NCI-H526 (cell line): ENCODE measurements at regions not wholly inside any gene's neighbourhood (a gene's known extent, or its start where the extent isn't known, plus 50 kb on each side); places are given as distances from the start of the nearest gene placed in this dataset.

Experiments used
- DNase-seq, 2 experiments: peaks; one replicate each; lab custom pipeline; 2025; lab: John Stamatoyannopoulos, UW

- no peak for DNase-seq
Measured at GRCh38 chr13:74871369-74872070, 610.4 kb downstream of the TBC1D4 start.

GRCh38 chr13:74870865-74871264 is 611.1 kb downstream of the TBC1D4 start:
- no peak for DNase-seq

GRCh38 chr13:74869846-74870245 is 612.1 kb downstream of the TBC1D4 start:
- DNase-seq: no peak

GRCh38 chr13:74868049-74868448 is 613.9 kb downstream of the TBC1D4 start:
- DNase-seq: no peak

GRCh38 chr13:74867460-74867859 is 614.5 kb downstream of the TBC1D4 start:
- no peak for DNase-seq

GRCh38 chr13:74866101-74866500 is 615.9 kb downstream of the TBC1D4 start:
- no peak for DNase-seq

- no peak for DNase-seq
Measured at GRCh38 chr13:74865656-74866055, 616.3 kb downstream of the TBC1D4 start.

DNA sequence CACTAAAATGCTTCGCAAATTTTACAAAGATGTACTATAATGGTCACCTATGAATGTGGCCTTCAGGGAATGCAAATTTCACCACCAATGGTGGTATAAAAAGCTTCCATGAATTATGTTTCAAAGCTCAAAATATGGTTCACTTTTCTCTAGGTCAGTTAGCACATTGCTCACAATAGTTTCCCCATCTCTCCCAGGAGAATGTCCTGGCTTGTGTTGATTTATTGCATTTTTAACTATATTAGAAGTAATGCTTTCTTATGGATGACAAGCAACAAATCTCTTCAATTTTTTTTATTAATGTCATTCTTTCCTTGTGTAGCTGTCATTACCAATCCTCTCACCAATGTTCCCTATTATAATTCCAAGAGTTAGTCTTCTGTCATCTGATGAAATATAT is 621.2 kb downstream of the TBC1D4 start:
- no peak for DNase-seq

- DNase-seq: no peak
Measured at GRCh38 chr13:74850893-74851292, 631.1 kb downstream of the TBC1D4 start.

DNA sequence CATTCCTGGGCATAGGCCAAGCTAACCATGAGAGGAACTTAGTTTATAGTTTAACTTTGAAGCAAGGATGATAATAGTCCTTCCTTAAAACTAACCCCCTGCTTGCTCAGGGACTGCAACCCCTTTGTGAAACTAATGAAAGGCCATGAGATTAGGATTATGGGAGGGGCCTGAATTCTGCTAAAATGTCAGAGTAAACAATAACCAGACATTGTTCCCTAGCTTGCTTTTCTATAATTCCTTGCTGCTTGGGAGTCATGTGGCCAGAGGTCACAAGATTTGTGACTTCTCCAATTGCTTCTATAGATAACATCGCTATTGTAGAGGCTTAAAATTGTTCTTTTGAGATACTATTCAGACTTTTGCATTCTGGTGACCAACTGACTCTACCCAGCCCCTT is 634.0 kb downstream of the TBC1D4 start:
- DNase-seq: no peak

GRCh38 chr13:74845806-74846205 is 636.2 kb downstream of the TBC1D4 start:
- DNase-seq: no peak

- no peak for DNase-seq
Measured at GRCh38 chr13:74841651-74842050, 640.3 kb downstream of the TBC1D4 start.

DNA sequence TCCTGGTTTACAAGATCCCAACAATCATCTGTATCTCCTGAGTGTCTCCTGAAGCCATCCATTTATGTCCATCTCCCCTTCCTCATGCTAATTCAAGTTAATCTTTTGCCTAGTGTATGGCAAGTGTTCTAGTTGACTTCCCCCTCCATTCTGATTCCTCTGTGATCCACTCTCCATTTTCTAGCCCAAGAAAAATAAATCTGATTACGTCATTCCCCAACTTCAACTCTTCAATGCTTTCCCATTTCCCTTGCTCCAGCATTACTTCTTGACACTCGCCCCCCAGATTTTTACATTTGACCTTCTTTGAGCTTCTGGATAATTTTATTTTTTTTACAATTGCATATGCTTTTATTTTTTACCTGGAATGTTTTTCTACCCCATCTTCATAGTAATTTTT is 640.8 kb downstream of the TBC1D4 start:
- DNase-seq: no peak

- no peak for DNase-seq
Measured at GRCh38 chr13:74839656-74840055, 642.3 kb downstream of the TBC1D4 start.

- no peak for DNase-seq
Measured at GRCh38 chr13:74838096-74838495, 643.9 kb downstream of the TBC1D4 start.

GRCh38 chr13:74836628-74837027 is 645.3 kb downstream of the TBC1D4 start:
- DNase-seq: no peak

GRCh38 chr13:74835579-74835978 is 646.4 kb downstream of the TBC1D4 start:
- DNase-seq: no peak

GRCh38 chr13:74825938-74826246 is 656.1 kb downstream of the TBC1D4 start:
- DNase-seq: no peak

GRCh38 chr13:74825152-74825937 is 656.6 kb downstream of the TBC1D4 start:
- no peak for DNase-seq

- DNase-seq: no peak
Measured at GRCh38 chr13:74820809-74821208, 661.2 kb downstream of the TBC1D4 start.

DNA sequence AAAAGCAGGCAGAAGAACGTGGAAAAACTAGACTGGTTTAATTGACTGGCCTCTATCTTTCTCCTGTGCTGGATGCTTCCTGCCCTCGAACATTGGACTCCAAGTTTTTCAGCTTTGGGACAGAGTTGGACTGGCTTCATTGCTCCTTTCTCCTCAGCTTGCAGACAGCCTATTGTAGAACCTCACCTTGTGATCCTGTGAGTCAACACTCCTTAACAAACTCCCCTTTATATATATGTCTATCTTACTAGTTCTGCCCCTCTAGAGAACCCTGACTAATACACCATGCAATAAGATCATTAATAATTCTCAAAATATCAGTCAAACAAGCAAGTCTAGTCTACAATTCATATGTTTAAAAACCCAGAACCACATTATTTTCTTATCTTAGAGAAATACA is 662.4 kb downstream of the TBC1D4 start:
- no peak for DNase-seq

DNA sequence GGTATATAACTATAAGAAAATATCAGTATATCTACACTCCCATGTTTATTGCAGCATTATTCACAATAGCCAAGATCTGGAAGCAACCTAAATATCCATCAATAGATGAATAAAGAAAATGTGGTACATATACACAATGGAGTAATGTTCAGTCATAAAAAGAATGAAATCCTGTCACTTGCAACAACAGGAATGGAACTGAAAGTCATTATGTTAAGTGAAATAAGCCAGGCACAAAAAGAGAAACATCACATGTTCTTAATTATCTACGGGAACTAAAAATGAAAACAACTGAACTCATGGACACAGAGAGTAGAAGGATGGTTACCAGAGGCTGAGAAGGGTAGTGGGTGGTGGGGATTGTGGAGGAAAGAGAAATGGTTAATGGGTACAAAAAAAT is 665.2 kb downstream of the TBC1D4 start:
- no peak for DNase-seq

- DNase-seq: no peak
Measured at GRCh38 chr13:74796157-74796556, 662.0 kb upstream of the KLF12 start.

DNA sequence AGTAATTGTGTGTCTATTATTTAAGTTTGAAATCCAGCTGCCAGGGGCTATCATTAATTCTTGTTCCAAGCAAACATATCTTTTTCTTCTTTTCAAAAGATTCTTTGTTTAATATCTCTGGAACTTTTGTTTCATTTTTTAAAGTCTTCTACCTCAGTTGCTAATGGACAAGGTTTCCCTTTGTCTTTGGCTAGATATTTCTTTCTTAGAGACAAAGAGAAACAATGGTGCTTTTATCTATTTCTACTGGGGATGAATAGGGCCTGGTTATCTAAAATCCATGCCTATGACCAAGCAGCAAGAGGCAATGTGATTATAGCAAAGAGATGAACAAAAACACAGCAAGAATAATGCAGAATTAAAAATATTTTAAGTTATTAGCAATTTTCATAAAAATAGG is 661.3 kb upstream of the KLF12 start:
- no peak for DNase-seq
